HepG2 (cell line): ENCODE measurements at regions not wholly inside any gene's neighbourhood (a gene's known extent, or its start where the extent isn't known, plus 50 kb on each side); places are given as distances from the start of the nearest gene placed in this dataset.

Experiments
- ATAC-seq: fragments of 200-7000 bp; cut with Tn5 transposase; 3 replicates; pipeline ENCODE4 v1.9.1; 2020; ENCODE audit warnings: mild to moderate bottlenecking, moderate library complexity
- BruUV-seq: library from RNA; stranded (reverse); fragments of 400-500 nt; replicated peaks from 2 replicates; lab custom pipeline; 2021; lab: Mats Ljungman, UMichigan
- CTCF ChIA-PET: fragments of 300-600 bp; formaldehyde crosslinking; extraction: SDS; loops from one replicate; lab custom pipeline; 2021; ENCODE audit warnings: low total read pairs, inconsistent platforms, low intra/inter-chr PET ratio; lab: Yijun Ruan, JAX
- POLR2A ChIA-PET: fragments of 350-600 bp; sonication (Branson Sonifier 250); formaldehyde crosslinking; loops from one replicate; lab custom pipeline; 2020; ENCODE audit warnings: antibody characterized with exemption, inconsistent platforms; lab: Yijun Ruan, JAX
- DNase-seq: peaks from one replicate; pipeline ENCODE4 v3.0.0-alpha.2; 2015; ENCODE audit warnings: low spot score
- FAIRE-seq: peaks from 3 replicates; lab custom pipeline; 2011; peaks lifted over from hg19 to GRCh38; lab: Jason Lieb, UNC
- H2AFZ ChIP-seq: one replicate; pipeline ENCODE4 v1.6.1; 2011; ENCODE audit warnings: low read length, inconsistent platforms
- H3K27ac ChIP-seq: fragments of 300-600 bp; 3 replicates; pipeline ENCODE4 v1.8.0; 2011; ENCODE audit warnings: mixed run types, mild to moderate bottlenecking, mixed read lengths, low read length, inconsistent platforms; ENCODE audit not compliant: insufficient read depth; ENCODE audit errors: extremely low read length
- H3K27me3 ChIP-seq, 2 experiments: fragments of 200-600 bp in 1 of 2; 2 replicates in 1 of 2; 3 replicates in 1 of 2; pipeline versions ENCODE4 v1.6.0 to v1.8.0; 2011; ENCODE audit warnings: low read length in 2 of 2, mild to moderate bottlenecking in 2 of 2, moderate library complexity in 2 of 2, inconsistent platforms in 1 of 2; ENCODE audit not compliant: insufficient read depth in 2 of 2, control insufficient read depth in 1 of 2
- H3K36me3 ChIP-seq, 2 experiments: fragments of 200-600 bp in 1 of 2; replicated peaks in 1 of 2; 2 replicates in 1 of 2; 3 replicates in 1 of 2; pipeline versions ENCODE4 v1.5.1 to v1.8.0; 2011; ENCODE audit warnings: low read length in 2 of 2, inconsistent platforms in 1 of 2; ENCODE audit not compliant: insufficient read depth in 2 of 2, control insufficient read depth in 1 of 2
- H3K4me1 ChIP-seq: 2 replicates; pipeline ENCODE4 v1.5.1; 2012; ENCODE audit warnings: low read length, inconsistent platforms; ENCODE audit not compliant: insufficient read depth
- H3K4me2 ChIP-seq: 2 replicates; pipeline ENCODE4 v1.6.0; 2011; ENCODE audit warnings: low read depth, low read length, inconsistent platforms
- H3K4me3 ChIP-seq, 3 experiments: fragments of 200-600 bp in 1 of 3; sonication (generic), shearing (Covaris generic) in 1 of 3; replicated peaks in 1 of 3; 2 replicates each; pipeline ENCODE4 v1.5.1; 2011 to 2016; ENCODE audit warnings: low read length in 3 of 3, inconsistent platforms in 2 of 3, low read depth in 2 of 3, mild to moderate bottlenecking in 2 of 3, control low read depth in 1 of 3, mixed read lengths in 1 of 3; ENCODE audit not compliant: insufficient read depth in 1 of 3
- H3K79me2 ChIP-seq: one replicate; pipeline ENCODE4 v1.6.1; 2011; ENCODE audit warnings: low read length, inconsistent platforms; ENCODE audit not compliant: insufficient read depth
- H3K9ac ChIP-seq: 2 replicates; pipeline ENCODE4 v1.6.0; 2011; ENCODE audit warnings: mild to moderate bottlenecking, low read depth, low read length, inconsistent platforms; ENCODE audit not compliant: insufficient read depth
- H3K9me3 ChIP-seq: 2 replicates; pipeline ENCODE4 v1.5.1; 2012; ENCODE audit warnings: mild to moderate bottlenecking, low read length
- H4K20me1 ChIP-seq: 2 replicates; pipeline ENCODE4 v1.6.0; 2011; ENCODE audit warnings: inconsistent platforms, mild to moderate bottlenecking, low read length, moderate library complexity; ENCODE audit not compliant: insufficient read depth
- CENPX ChIP-seq: sonication (generic); formaldehyde crosslinking; IDR thresholded peaks from 2 replicates; pipeline ENCODE4 v1.9.0; 2021; ENCODE audit warnings: mild to moderate bottlenecking, missing genetic modification reagents, moderate library complexity
- FIP1L1 ChIP-seq: fragments of 200-400 bp; formaldehyde crosslinking; IDR thresholded peaks from 2 replicates; pipeline ENCODE4 v1.6.1; 2018; ENCODE audit warnings: low read depth, mild to moderate bottlenecking, low read length, moderate library complexity, borderline replicate concordance; ENCODE audit not compliant: insufficient read depth
- PHF5A ChIP-seq: IDR thresholded peaks from one replicate; pipeline ENCODE4 v1.6.1; 2018; ENCODE audit warnings: low read depth, missing genetic modification reagents; ENCODE audit not compliant: unreplicated experiment
- REL ChIP-seq: sonication (generic); formaldehyde crosslinking; conservative IDR thresholded peaks from 2 replicates; pipeline ENCODE4 v1.8.0; 2022; ENCODE audit warnings: mild to moderate bottlenecking, missing genetic modification reagents, moderate library complexity
- RNF2 ChIP-seq: fragments of 450-650 bp; conservative IDR thresholded peaks from 2 replicates; pipeline ENCODE4 v1.6.1; 2016; ENCODE audit warnings: low read depth
- SSRP1 ChIP-seq: IDR thresholded peaks from 2 replicates; pipeline ENCODE4 v1.6.1; 2016; ENCODE audit warnings: control low read depth
- ZEB1 ChIP-seq: IDR thresholded peaks from 2 replicates; pipeline ENCODE4 v1.6.1; 2012; ENCODE audit warnings: mild to moderate bottlenecking, low read depth, inconsistent platforms; ENCODE audit not compliant: insufficient replicate concordance
- ZNF224 ChIP-seq: sonication (generic); formaldehyde crosslinking; IDR thresholded peaks from 2 replicates; pipeline ENCODE4 v1.5.0; 2020; ENCODE audit warnings: mild to moderate bottlenecking, missing genetic modification reagents
- ZNF557 ChIP-seq: sonication (generic); formaldehyde crosslinking; IDR thresholded peaks from 2 replicates; pipeline ENCODE4 v1.4.0; 2020; ENCODE audit warnings: missing genetic modification reagents
- ZNF616 ChIP-seq: sonication (generic); formaldehyde crosslinking; IDR thresholded peaks from 2 replicates; pipeline ENCODE4 v1.5.0; 2020; ENCODE audit warnings: low read depth, mild to moderate bottlenecking, missing genetic modification reagents
- ZNF746 ChIP-seq: sonication (generic); formaldehyde crosslinking; IDR thresholded peaks from 2 replicates; pipeline ENCODE4 v1.8.0; 2022; ENCODE audit warnings: mild to moderate bottlenecking, missing genetic modification reagents
- WGBS: methylation state at CpG from one replicate; pipeline ENCODE4 v1.1.6; 2017; ENCODE audit warnings: low lambda C conversion rate; 5-methylcytosine and 5-hydroxymethylcytosine counted together
- in situ Hi-C: cut with HindIII; loops from 2 replicates; pipeline ENCODE4 v1.10.0; 2017; ENCODE audit warnings: low pct_unique_long_range_greater_than_20kb; ENCODE audit not compliant: extremely low pct_ligation_motif_present
- intact Hi-C: fragments of 100-400 bp; cut with micrococcal nuclease; formaldehyde crosslinking; loops from one replicate; pipeline ENCODE4 v1.10.0; 2022; ENCODE audit not compliant: unreplicated experiment
- TF ChIP-seq, protein P1 (sequence below): sonication (generic); formaldehyde crosslinking; IDR thresholded peaks from 2 replicates; pipeline ENCODE4 v1.9.0; 2021; ENCODE audit warnings: missing genetic modification reagents, borderline replicate concordance
- TF ChIP-seq, protein P2 (sequence below), 2 experiments: sonication (generic) in 1 of 2; formaldehyde crosslinking in 1 of 2; IDR thresholded peaks; 2 replicates each; pipeline versions ENCODE4 v1.5.1 to v1.6.1; 2011 to 2020; ENCODE audit warnings: borderline replicate concordance in 1 of 2, low read depth in 1 of 2, low read length in 1 of 2, mild to moderate bottlenecking in 1 of 2, missing genetic modification reagents in 1 of 2, moderate library complexity in 1 of 2
- TF ChIP-seq, protein P3 (sequence below): sonication (generic); formaldehyde crosslinking; IDR thresholded peaks from 2 replicates; pipeline ENCODE4 v1.4.0; 2020; ENCODE audit warnings: missing genetic modification reagents

DNA sequence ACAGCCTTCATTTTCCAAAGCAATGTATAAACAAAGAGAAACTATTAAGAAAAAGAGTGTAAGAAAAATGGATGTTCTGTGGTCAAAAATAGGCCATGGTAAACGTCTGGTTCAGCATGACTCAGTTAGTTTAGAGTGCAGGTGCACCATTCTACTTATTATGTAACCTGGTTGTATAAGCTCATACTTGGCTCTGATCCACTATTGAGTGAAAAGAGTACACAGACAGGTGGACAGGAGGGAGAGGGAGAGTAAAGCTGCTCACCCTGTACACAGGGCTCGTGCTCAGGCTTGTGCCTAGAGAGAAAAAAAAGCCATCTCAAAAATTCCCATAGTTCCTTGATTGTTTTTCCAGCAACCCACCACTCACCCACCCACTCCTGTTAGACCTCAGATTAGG, 85.8 kb upstream of the ZNF91 start (continued):
- TF ChIP-seq, protein P1, sequence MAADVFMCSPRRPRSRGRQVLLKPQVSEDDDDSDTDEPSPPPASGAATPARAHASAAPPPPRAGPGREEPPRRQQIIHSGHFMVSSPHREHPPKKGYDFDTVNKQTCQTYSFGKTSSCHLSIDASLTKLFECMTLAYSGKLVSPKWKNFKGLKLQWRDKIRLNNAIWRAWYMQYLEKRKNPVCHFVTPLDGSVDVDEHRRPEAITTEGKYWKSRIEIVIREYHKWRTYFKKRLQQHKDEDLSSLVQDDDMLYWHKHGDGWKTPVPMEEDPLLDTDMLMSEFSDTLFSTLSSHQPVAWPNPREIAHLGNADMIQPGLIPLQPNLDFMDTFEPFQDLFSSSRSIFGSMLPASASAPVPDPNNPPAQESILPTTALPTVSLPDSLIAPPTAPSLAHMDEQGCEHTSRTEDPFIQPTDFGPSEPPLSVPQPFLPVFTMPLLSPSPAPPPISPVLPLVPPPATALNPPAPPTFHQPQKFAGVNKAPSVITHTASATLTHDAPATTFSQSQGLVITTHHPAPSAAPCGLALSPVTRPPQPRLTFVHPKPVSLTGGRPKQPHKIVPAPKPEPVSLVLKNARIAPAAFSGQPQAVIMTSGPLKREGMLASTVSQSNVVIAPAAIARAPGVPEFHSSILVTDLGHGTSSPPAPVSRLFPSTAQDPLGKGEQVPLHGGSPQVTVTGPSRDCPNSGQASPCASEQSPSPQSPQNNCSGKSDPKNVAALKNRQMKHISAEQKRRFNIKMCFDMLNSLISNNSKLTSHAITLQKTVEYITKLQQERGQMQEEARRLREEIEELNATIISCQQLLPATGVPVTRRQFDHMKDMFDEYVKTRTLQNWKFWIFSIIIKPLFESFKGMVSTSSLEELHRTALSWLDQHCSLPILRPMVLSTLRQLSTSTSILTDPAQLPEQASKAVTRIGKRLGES (CRISPR knock-in tag): no peak
- TF ChIP-seq, protein P2, sequence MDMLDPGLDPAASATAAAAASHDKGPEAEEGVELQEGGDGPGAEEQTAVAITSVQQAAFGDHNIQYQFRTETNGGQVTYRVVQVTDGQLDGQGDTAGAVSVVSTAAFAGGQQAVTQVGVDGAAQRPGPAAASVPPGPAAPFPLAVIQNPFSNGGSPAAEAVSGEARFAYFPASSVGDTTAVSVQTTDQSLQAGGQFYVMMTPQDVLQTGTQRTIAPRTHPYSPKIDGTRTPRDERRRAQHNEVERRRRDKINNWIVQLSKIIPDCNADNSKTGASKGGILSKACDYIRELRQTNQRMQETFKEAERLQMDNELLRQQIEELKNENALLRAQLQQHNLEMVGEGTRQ (IDR thresholded peaks at IDR 0.05; ENCODE audit: low read depth, low read length): no peak
- TF ChIP-seq, protein P2 (CRISPR knock-in tag; IDR thresholded peaks at IDR 0.05; ENCODE audit: borderline replicate concordance): no peak
- no peak for TF ChIP-seq CENPX (CRISPR knock-in tag)
- no peak for TF ChIP-seq PHF5A
- no peak for TF ChIP-seq ZNF616
- no peak for TF ChIP-seq SSRP1 (CRISPR knock-in tag)

DNA sequence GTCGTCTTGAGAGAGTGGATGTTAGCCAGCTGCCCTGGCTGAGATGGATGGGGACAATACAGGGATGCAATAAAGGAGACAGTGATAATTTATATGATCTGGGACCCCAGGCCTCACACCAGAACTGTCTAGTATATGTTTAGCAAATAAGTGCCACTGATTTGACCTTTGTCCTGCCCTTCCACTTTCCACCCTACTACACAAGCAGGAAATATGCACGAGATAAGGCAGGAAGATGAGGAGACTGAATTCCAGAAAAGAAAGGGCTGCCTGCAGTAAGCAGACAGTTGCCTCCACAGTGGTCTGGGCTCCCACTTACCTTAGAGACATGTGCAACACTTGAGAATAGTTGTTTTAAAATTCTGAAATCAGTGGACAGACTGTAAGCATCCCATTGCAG, 80.2 kb upstream of the ZNF91 start:
- in situ Hi-C loops: no loop called here

More for the DNA sequence above, 80.2 kb upstream of the ZNF91 start:
- BruUV-seq: no TSS peak
- H3K4me2 ChIP-seq: no peak overlapping the region
- H3K79me2 ChIP-seq: no peaks in the 10 kb centered on the region
- 0% methylated on average over 2 of the region's 2 CpGs for WGBS
- H3K9ac ChIP-seq: no peak overlapping the region
- H3K36me3 ChIP-seq: no peaks in the 10 kb centered on the region
- intact Hi-C loops: no loop called here
- H3K27me3 ChIP-seq: no peaks in the 10 kb centered on the region
- TF ChIP-seq, protein P3, sequence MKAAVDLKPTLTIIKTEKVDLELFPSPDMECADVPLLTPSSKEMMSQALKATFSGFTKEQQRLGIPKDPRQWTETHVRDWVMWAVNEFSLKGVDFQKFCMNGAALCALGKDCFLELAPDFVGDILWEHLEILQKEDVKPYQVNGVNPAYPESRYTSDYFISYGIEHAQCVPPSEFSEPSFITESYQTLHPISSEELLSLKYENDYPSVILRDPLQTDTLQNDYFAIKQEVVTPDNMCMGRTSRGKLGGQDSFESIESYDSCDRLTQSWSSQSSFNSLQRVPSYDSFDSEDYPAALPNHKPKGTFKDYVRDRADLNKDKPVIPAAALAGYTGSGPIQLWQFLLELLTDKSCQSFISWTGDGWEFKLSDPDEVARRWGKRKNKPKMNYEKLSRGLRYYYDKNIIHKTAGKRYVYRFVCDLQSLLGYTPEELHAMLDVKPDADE (CRISPR knock-in tag): no peak
- TF ChIP-seq ZEB1 (no peak), REL (no peak), ZNF557 (CRISPR knock-in tag) (no peak), ZNF224 (no peak), FIP1L1 (no peak), RNF2 (no peak), ZNF746 (CRISPR knock-in tag) (no peak)
- H3K9me3 ChIP-seq: peaks cover 95% of the 10 kb centered on the region
- ATAC-seq: no peak
- ChIA-PET POLR2A (no interaction called here), CTCF (no interaction called here)
- H3K4me3 ChIP-seq: no peak overlapping the region
- no peak overlapping the region for H3K27ac ChIP-seq
- H4K20me1 ChIP-seq: no peaks in the 10 kb centered on the region
- DNase-seq: no peak
- no peaks in the 10 kb centered on the region for H3K4me1 ChIP-seq
- H2AFZ ChIP-seq: no peak overlapping the region
- no peak for FAIRE-seq
